NCI-H2171 (cell line): ENCODE measurements at regions not wholly inside any gene's neighbourhood (a gene's known extent, or its start where the extent isn't known, plus 50 kb on each side); places are given as distances from the start of the nearest gene placed in this dataset.
"Not testable (repeated sequence)": the region's sequence is repeated elsewhere in the genome, so short reads cannot be mapped to it uniquely, and the experiment has no call there.

ENCODE experiments used
- DNase-seq: peaks from one replicate; lab custom pipeline; 2025; lab: John Stamatoyannopoulos, UW

DNA sequence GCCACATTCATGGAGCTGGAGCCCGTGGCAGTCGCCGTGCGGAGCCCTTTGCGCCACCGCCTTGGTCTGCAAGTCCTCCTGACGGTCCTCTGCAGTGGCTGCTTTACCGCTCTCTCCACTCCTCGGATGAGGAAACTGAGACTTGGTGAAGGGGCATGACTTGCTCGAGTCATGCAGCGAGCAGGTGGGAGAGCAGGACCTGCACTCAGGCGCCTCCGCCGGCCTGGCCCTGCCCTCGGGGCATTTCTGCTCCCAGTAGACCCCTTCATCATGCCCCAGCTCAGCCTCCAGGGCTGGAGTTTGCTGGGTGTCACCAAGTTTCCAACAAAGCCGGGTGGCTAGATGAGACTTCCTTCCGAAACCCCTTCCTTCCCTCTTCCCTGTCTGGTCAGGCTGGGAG, 100.0 kb upstream of the TARDBP start:
- no peak for DNase-seq

DNA sequence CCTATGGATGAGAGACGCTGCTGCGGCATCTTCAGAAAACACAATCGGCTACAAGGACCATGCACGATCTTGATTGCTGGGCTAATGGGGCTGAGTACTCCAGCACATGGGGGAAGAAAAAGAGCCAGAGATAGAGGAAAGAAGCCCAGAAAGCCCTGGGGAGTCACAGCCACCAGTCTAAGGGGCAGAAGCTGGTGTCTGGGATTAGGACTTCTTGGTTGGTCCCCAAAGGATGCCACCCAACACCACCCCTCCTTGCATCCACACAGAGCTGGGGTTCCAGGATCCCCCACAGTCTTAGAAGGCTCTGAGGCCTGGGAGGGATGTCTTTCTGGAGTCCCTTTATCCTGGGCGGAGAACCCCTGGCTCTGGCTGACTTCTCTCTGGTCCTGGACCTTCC, 98.4 kb upstream of the TARDBP start:
- no peak for DNase-seq

DNA sequence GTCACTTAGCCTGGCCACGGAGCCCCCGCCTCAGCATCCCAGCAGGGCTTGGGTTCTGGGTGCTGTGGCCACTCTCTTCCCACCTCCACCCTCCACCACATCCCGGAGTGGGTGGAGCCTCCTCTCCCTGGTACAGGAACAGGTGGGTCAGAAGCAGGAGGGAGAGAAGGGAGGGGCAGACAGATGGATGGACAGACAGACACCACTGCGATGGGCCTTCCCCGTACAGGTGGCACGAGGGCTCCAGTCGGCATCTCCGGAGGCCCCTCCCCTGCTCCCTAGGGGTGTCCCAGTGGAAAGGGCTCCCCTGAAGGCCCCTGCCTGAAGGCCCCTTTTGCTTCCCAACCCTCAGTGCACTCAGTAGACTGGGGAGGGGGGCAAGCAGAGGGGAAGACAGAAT, 96.9 kb upstream of the TARDBP start:
- DNase-seq, result no peak

DNA sequence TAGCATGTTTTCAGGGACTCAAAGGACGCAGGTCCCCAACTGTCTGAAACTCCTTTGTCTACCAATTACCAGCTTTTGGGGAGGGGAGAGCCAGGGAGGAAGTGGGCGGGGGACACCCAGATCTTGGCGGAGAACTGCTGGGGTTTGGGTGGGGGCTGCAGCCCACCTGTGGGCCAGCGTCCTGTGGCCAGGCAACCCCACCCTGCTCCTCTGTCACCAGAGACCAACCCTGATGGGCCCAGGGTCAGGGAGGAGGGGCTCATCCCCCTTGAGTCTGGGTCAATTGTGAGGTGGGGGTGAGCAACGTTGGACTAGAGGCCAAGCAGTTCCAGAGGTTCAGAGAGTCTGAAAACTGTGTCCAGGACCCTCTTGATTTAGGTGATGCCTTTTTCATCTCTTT, 96.1 kb upstream of the TARDBP start:
- no peak for DNase-seq

DNA sequence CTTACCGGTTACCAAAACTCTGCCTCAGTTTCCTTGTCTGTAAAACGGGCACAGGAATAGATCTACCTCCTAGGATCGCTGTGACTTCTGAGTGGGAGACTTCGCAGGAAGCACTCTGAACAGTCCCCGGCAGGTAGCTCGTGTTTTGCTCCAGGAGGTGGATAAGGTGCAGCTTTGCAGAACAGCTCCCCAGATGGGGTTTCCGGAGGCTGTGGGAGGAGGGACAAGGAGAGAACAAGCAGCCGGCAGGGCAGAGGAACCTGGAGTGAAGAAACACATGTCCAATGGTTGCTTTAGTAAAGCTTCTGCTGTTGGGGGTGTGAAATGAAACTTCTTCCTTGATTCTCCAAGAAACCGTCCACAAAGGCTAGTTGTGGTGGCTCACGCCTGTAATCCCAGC, 95.5 kb upstream of the TARDBP start:
- DNase-seq, result no peak

DNA sequence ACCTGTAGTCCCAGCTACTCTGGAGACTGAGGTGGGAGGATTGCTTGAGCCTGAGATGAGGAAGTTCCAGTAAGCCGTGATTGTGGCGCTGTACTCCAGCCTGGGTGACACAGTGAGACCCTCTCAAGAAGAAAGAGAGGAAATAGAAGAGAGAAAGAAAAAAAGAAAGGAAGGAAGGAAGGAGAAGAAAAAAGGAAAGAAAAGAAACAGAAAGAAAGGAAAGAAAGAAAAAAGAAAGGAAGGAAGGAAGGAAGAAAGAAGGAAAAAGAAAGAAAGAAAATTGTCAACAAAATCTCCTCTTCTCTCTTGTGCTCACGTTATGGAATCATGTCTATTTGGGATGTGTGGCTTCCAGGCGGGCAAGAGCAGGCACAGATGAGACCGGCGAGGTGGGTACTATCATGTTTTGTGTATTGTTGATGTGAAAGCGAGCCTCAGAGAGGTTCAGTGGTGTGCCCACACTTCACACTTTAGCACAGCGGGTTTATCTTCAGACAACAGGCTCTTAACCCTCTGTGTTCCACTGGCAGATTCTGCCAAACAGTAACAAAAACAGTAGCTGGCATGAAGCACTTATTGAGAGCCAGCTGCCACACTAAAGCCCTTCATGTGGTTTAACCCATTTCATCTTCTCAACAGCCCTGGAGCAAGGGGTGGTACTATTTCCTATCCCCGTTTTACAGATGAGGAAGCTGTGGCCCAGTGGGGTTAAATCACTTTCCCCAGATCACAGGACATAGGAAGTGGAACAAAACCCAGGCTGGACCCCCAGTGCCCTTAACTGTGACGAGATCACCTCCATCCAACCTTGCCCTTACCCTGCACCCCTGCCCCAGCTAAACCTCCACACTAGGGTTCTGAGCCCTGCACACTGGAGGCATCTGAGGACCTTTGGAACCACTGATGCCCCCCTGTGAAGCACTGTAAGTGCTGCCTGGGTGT, 94.7 kb upstream of the TARDBP start:
- DNase-seq, result no peak

DNA sequence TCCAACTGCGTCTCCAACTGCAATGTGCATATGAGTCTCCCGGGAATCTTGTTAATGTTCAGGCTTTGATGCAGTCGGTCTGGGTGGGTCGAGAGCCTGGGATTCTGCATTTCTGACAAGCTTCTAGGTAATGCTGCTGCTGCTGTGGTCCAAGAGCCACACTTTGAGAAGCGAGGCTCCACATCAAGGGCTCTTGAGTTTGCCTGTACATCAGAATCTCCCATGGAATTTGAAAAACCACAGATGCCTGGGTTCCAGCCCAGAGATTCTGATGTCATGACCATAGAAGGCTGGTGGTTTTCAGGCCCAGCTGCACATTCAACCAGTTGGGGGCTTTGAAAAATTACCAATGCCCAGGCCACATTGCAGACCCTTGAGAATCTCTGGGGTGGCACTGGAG, 93.9 kb upstream of the TARDBP start:
- no peak for DNase-seq

DNA sequence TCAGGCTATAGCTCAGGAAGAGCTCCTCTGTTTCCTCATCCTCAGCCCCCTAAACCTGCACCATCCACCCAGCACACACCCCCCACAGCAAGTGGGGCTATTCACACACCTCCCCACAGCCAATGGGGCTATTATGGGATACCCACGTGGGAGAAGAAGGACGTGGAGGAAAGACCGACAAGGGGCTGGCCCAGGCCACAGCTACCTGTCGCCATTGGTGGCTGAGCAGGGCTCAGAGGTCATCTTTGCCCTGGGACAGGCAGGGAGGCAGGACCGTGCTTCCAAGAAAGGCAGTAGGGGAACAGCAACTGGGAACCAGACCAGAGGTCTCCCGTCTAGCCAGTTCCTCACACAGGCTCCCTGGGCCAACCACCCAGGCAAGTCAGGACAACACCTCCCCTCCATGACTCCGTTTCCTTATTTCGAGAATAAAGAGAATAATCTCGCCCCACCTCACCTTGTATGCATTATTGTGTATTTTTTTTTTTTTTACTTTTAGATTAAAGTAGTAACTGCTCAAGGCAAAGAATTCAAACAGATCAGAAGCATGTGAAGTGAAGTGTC, 92.3 kb upstream of the TARDBP start:
- DNase-seq, result no peak

DNA sequence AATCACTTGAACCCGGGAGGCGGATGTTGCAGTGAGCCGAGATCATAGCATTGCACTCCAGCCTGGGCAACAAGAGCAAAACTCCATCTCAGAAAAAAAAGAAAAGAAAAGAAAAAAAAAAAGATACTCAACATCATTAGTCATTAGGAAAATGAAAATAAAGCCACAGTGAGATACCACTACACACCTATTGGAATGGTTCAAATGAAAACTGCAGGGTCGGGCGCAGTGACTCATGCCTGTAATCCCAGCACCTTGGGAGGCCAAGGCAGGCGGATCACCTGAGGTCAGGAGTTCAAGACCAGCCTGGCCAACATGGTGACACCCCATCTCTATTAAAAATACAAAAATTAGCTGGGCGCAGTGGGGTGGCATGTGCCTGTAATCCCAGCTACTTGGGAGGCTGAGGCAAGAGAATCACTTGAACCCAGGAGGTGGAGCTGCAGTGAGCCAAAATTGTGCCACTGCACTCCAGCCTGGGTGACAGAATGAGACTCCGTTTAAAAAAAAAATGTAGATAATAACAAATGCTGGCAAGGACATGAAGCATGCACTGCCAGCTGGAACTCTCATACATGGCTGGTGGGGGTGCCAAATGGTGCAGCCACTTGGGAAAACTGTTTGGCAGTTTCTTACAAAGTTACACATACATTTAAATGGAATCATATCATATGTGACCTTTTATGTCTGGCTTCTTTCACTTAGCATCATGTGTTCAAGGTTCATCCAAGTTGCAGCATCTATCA, 90.0 kb upstream of the TARDBP start:
- DNase-seq, result not testable (repeated sequence)

DNA sequence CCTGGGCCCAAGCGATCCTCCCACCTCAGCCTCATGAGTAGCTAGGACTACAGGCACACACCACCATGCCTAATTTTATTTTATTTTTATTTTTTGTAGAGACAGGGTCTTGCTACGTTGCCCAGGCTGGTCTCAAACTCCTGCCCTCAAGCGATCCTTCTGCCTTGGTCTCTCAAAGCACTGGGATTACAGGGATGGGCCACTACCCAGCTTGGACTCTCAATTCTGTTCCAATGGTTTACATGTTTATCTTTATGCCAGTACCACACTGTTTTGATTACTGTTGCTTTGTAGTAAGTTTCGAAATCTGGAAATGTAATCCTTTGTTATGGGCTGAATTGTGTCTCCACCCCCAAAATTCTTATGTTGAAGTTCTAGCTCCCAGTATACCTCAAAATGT, 88.4 kb upstream of the TARDBP start:
- DNase-seq, result no peak

DNA sequence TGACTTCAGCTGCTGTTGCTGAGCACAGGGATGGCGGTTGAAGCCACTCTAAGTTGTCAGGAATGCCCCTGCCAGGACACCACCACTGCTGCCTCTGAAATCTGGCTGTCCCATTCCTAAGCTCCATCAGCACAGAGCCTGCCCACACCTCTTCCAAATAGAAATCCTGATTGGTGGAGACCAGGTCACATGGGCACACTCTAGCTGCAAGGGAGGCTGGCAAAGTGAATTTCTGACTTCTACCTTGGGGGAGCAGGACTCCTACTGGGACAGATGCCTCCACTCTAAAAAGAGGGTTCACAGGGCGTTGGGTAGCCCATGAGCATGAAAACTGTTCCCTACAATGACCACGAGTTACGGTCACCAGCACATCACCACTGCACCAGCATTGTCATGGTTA, 83.8 kb upstream of the TARDBP start:
- DNase-seq, result no peak

DNA sequence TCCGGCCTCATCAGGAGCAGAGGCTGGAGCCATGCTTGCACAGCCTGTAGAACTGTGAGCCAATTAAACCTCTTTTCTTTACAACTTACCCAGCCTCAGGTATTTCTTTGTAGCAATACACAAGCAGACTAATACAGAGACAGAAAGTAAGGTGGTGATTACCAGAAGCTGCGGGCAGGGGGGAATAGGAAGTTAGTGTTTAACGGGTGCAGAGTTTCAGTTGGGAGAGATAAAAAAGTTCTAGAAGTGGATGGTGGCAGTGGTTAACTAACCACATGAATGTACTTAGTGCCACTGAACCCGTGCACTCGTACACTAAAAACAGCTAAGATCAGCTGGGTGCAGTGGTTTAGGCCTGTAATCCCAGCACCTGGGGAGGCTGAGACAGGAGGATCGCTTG, 80.4 kb upstream of the TARDBP start:
- no peak for DNase-seq

DNA sequence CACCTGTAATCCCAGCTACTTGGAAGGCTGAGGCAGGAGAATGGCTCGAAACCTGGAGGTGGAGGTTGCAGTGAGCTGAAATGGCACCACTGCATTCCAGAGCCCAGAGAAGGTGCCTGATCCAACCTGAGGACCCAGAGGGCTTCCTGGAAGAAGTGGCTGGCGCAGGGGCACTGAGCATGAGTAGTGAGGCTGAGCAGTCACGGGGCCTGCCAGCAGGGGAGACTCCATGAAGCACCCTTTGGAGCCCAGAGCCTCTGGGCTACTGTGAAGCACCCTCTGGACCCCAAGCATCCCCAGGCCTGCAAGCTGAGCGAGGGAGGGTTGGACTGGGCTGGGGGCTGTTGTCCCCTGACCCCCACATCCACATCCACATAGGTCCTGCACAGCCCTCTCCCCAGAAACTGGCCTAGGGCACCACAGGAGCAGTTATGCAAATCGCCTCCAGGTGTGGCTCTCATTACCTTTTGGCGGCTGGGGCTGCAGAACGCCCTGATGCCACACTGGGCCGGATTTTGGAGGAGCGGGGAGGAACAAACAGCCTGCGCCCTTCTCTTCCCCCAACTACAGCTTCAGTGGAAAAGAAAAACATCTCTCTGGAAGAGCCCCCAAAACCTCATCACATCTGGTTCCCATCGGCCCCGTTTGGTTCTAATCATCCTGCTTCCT, 78.2 kb upstream of the TARDBP start:
- no peak for DNase-seq

DNA sequence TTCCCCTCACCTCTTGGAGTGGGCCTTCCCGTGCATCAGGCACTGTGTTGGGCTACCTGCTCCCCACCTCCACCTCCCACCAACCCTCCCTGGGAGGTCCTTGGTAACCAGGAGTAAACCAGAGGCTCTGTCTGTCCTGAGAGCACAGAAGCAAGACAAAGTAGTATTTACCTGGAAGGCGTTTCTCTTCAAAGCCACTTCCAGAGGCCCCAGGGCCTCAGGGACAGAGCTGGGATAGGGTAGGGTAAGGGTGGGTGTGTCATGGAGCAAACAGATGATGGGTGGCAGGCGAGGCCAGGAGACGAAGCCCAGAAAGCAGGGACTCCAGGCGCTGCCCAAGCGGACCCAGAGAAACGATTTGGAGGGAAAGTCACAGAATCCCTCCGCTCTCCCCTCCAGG, 77.2 kb upstream of the TARDBP start:
- no peak for DNase-seq

DNA sequence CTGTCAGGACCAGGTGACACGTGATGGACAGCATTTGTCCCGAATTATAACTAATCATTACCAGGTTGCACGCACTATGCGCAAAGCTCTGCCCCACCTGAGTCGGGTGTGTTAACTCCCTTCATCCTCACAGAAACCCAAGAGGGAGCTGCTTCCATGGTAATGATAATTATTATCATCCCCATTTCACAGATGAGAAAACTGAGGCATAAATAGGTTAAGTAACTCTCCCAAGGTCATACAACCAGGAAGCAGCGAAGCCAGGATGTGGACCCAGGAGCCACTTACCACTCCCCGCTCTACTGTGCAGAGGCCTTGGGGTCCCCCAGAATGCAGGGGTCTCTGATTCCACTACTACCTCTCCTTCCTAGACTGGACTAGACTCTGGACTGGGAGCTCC, 76.7 kb upstream of the TARDBP start:
- DNase-seq, result no peak

DNA sequence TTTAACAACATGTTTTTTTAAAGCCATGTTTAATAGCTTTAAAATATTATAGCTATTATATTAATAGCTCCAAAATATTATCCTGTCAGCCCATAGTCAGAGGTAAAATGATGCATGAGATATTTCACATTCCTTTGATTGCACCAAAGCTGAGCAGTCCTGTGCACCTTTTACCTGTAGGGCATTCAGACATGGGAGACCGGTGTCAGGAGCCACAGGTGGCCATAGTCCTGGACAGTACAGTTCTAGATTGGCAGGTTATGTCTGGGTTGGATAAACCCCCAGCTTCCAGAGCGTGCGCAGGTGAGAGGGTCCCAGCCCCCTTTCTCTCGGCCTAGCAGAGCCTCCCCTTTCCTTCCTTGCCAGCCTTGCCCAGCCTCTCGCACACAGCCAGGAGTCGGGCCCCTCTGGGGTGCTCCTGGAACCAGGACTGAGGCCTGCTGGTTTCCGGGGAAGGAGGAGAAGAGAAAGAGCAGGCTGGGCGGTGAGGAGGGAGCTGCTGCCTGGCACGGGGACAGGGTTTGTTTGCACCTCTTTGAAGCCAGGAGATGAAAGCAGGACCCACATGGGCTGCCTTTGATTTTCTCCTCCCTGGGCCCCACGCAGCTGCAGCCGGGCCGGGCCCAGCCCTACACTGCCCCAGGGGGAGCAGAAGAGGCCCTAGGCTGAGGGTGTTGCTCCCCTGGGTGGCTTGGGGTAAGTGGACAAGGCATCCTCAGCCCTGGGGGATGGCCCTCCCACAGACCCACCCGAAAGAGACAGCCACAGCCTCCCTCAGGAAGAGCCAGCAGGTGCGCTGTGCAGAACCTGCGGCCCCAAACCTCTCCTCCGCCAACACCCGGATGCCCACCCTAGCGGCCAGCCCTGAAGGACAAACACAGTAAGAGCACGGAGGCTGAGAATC, 75.2 kb upstream of the TARDBP start:
- no peak for DNase-seq

DNA sequence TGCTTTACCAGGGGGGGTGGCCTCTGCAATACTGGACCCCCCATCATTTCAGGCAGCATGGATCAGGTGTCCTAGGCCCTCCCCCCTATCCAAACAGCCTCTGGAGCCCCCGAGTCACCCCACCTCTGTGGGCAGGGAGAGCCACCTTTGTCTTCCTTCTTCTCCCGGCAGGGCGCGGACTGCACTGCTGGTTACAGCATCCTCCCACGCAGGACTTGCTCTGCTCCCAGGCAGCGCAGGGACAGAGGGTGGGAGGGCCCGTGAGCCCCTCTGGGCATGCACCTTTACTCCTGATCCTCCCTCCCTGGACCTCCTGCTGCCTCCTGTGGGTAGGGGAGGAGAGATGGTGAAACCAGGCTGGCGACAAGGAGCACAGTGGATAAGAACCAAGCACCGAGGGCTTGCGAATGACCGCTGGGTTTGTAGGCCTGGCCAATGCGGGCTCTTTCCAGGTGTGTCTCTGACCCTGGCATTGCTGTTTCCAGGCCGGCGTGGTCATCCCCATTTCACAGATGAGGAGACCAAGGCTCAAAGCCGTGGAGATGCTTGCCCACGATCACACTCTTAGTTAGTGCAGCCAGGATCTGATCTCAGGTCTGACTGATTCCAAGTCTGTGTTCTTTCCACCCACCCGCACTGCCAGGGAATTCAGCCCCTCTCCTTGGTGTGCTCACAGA, 73.6 kb upstream of the TARDBP start:
- DNase-seq, result no peak

DNA sequence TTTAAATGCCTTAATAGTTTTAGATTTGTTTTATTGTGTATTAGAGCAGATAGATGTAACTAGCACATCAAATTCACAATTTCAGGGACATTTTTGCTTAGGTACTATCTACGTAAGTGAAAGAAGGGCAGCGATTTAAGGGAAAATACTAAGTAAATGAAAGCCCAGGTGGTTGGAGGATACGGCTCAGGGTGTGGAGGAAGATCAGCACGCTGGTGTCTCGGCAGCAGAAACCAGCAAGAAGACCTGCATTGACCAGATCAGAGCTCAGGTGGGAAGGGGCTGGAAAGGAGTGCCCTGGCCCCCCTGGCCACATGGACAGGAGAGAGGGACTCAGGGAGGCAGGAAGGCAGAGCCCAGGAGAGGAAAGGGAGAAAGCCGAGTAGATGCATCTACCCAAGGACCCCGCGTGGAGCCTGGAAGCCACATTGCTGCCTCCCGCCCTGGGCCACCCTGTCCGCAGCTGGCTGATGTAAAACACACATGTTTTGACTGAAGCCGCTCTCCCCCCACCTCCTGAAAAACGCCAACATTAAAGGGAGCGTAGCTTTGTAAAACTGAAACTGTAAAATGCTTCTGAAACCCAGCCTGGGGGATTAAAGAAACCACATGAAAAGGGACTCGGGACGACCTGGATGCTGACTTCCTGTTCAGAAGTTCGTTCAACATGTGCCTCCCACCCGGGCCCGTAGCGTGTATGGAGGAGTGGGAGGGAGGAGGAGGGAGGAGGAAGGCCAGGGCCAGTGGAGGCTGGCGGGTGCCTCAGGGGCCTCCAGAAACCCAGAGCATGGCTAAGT, 72.6 kb upstream of the TARDBP start:
- DNase-seq, result no peak

DNA sequence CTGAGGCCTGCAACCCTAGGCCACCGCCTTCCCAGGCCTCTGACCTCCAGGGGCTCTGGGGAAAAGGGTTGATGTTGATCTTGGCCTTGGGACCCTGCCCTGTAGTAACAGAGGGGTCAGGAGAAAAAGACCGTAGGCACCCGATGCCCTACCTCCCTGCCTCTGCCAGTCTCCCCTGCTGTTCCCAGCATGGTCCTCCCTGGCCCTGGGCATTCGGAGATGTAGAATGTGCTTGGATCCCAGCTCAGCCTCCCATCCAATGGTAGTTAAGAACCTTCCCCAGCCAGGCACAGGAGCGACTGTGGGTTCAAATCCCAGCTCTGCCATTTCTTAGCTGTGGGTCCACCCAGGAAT, 72.0 kb upstream of the TARDBP start:
- no peak for DNase-seq

DNA sequence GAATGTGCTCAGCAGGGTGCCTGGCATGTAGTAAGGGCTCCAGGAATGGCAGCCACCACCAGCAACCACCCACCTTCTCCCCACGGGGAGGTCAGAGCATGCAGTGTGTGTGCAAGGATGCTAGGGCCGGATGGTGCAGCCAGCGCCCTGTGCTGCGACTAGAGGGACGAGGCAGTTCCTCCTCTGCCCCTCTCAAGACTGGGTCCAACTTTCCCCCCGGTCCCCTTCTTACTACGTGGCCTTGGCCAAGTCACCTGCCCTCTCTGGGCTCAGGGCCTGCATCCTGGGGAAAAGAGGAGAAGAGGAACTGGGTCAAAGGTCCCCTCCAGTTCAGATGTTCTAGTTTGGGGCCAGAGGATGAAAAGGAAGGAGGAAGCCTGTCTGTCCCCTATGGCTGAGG, 71.6 kb upstream of the TARDBP start:
- no peak for DNase-seq
